ENCODE measurements at regions not wholly inside any gene's neighbourhood (a gene's known extent, or its start where the extent isn't known, plus 50 kb on each side); places are given as distances from the start of the nearest gene placed in this dataset.
A peak's percentile ranks its signal among the peaks of the same experiment; 100 is the strongest.

DNA sequence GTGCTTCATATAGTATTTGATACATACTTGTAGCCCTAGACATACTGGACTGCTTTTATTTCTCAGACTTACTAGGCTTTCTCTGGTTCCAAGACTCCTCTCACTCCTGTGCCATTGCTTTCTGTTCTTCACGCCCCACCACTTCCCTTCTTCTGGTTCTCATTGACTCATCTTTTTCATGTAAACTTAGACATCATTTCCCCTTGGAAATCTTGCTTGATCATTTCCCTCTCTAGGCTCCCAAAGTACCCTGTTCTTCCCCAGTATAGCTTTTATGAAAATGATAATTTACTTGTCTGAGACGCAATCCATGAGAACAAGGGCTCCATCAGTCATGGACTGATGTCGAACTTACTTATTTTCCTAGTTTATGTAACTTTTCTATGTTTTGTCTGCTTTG lies 83.5 kb downstream of the TLR4 start:
- TF ChIP-seq, protein P1, sequence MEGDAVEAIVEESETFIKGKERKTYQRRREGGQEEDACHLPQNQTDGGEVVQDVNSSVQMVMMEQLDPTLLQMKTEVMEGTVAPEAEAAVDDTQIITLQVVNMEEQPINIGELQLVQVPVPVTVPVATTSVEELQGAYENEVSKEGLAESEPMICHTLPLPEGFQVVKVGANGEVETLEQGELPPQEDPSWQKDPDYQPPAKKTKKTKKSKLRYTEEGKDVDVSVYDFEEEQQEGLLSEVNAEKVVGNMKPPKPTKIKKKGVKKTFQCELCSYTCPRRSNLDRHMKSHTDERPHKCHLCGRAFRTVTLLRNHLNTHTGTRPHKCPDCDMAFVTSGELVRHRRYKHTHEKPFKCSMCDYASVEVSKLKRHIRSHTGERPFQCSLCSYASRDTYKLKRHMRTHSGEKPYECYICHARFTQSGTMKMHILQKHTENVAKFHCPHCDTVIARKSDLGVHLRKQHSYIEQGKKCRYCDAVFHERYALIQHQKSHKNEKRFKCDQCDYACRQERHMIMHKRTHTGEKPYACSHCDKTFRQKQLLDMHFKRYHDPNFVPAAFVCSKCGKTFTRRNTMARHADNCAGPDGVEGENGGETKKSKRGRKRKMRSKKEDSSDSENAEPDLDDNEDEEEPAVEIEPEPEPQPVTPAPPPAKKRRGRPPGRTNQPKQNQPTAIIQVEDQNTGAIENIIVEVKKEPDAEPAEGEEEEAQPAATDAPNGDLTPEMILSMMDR (IDR thresholded peaks at IDR 0.05; ENCODE audit: low read depth, low read length): no peak
- no peak overlapping the region for H3K4me3 ChIP-seq (ENCODE audit: low read depth, low read length)
- in situ Hi-C loops (cut with HindIII; ENCODE audit: low sequenced_read_pairs): no loop called here
- DNase-seq (ENCODE audit: low read depth, low spot score): no peak

- in situ Hi-C loops (cut with HindIII; ENCODE audit: low sequenced_read_pairs): no loop called here
Observed at GRCh38 chr9:117795271-117795670, 91.1 kb downstream of the TLR4 start.

GRCh38 chr9:117796681-117797080 lies 92.5 kb downstream of the TLR4 start:
- in situ Hi-C loops (cut with HindIII; ENCODE audit: low sequenced_read_pairs): no loop called here
- DNase-seq (ENCODE audit: low read depth, low spot score): peak; percentile 32
- H3K4me3 ChIP-seq (ENCODE audit: low read depth, low read length): no peak overlapping the region
- TF ChIP-seq, protein P1 (IDR thresholded peaks at IDR 0.05; ENCODE audit: low read depth, low read length): no peak

More at GRCh38 chr9:117795271-117795670, 91.1 kb downstream of the TLR4 start:
- TF ChIP-seq, protein P1 (IDR thresholded peaks at IDR 0.05; ENCODE audit: low read depth, low read length): no peak
- no peak for DNase-seq (ENCODE audit: low read depth, low spot score)
- H3K4me3 ChIP-seq (ENCODE audit: low read depth, low read length): no peak overlapping the region

DNA sequence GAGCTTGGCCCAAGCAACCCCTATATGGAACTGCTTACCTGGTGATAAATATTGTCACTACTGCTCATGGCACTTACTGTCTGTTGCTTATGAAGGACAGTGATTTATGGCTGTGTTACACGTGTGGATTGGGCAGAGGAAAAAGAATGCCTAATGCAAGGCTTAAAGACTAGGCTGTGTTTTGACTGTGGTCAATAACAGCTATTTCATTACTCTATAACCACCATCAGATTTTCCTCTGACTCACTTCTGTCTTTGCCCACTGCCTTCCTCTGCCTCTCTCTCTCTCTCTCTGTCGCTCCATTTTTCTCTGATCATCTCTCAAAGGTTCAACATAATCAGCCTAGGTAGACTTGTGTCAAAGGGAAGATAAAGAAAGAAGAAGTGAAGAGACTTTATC lies 96.2 kb downstream of the TLR4 start:
- in situ Hi-C loops (cut with HindIII; ENCODE audit: low sequenced_read_pairs): no loop called here
- no peak overlapping the region for H3K4me3 ChIP-seq (ENCODE audit: low read depth, low read length)
- TF ChIP-seq, protein P1 (IDR thresholded peaks at IDR 0.05; ENCODE audit: low read depth, low read length): no peak
- DNase-seq (ENCODE audit: low read depth, low spot score): no peak

DNA sequence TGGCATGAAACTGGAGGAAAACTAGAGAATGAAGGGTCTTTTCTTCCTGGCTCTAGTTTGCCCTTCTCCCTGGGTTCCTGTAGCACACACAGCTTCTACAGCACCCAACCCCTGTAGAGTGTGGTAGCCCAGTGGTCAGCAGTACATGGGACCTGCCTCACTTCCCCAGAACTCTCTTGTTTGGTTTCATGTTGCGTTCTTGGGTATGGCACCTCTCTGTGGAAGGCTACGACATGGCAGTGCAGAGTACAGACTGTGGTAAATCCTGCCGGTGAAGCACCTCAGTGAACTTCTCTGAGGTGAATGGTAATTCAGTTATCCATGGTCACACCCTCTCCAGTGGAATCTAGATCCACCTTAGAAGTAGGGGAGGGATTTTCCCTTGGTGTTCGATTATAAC lies 105.5 kb downstream of the TLR4 start:
- no peak overlapping the region for H3K4me3 ChIP-seq (ENCODE audit: low read depth, low read length)
- TF ChIP-seq, protein P1 (IDR thresholded peaks at IDR 0.05; ENCODE audit: low read depth, low read length): no peak
- DNase-seq (ENCODE audit: low read depth, low spot score): no peak
- in situ Hi-C loops (cut with HindIII; ENCODE audit: low sequenced_read_pairs): no loop called here

- TF ChIP-seq, protein P1 (IDR thresholded peaks at IDR 0.05; ENCODE audit: low read depth, low read length): no peak
- no peak overlapping the region for H3K4me3 ChIP-seq (ENCODE audit: low read depth, low read length)
- in situ Hi-C loops (cut with HindIII; ENCODE audit: low sequenced_read_pairs): no loop called here
- DNase-seq (ENCODE audit: low read depth, low spot score): no peak
Observed at GRCh38 chr9:117815315-117815714, 111.1 kb downstream of the TLR4 start.

GRCh38 chr9:117815948-117816347 lies 111.7 kb downstream of the TLR4 start:
- TF ChIP-seq, protein P1 (IDR thresholded peaks at IDR 0.05; ENCODE audit: low read depth, low read length): no peak
- no peak for DNase-seq (ENCODE audit: low read depth, low spot score)
- no peak overlapping the region for H3K4me3 ChIP-seq (ENCODE audit: low read depth, low read length)
- in situ Hi-C loops (cut with HindIII; ENCODE audit: low sequenced_read_pairs): no loop called here
